GM12873 (cell line): ENCODE measurements at regions not wholly inside any gene's neighbourhood (a gene's known extent, or its start where the extent isn't known, plus 50 kb on each side); places are given as distances from the start of the nearest gene placed in this dataset.

Source experiments
- CTCF ChIP-seq: IDR thresholded peaks from 2 replicates; pipeline ENCODE4 v1.5.1; 2012; ENCODE audit warnings: low read depth, mild to moderate bottlenecking, moderate library complexity, low read length, control low read depth; ENCODE audit not compliant: insufficient read depth; ENCODE audit errors: missing control alignments

- no peak for TF ChIP-seq CTCF
Measured at GRCh38 chr6:164211254-164211653, 796.7 kb downstream of the QKI start.

- TF ChIP-seq CTCF: no peak
Measured at GRCh38 chr6:164210783-164211182, 796.3 kb downstream of the QKI start.

- no peak for TF ChIP-seq CTCF
Measured at GRCh38 chr6:164210323-164210722, 795.8 kb downstream of the QKI start.

GRCh38 chr6:164208371-164208770 lies 793.9 kb downstream of the QKI start:
- TF ChIP-seq CTCF: no peak

- no peak for TF ChIP-seq CTCF
Measured at GRCh38 chr6:164206807-164207423, 792.4 kb downstream of the QKI start.

GRCh38 chr6:164200071-164200470 lies 785.6 kb downstream of the QKI start:
- TF ChIP-seq CTCF: no peak

- TF ChIP-seq CTCF: no peak
Measured at GRCh38 chr6:164195942-164196281, 781.4 kb downstream of the QKI start.
